ENCODE measurements at regions not wholly inside any gene's neighbourhood (a gene's known extent, or its start where the extent isn't known, plus 50 kb on each side); places are given as distances from the start of the nearest gene placed in this dataset.

- TF ChIP-seq CTCF (IDR thresholded peaks at IDR 0.05; ENCODE audit: insufficient read depth, low read length, poor library complexity, severe bottlenecking) (no peak), EZH2phosphoT487 (conservative IDR thresholded peaks at IDR 0.05; ENCODE audit: low read length) (no peak)
Measured at GRCh38 chr2:187037310-187037709, 188.3 kb upstream of the ZSWIM2 start.
